ENCODE measurements at regions not wholly inside any gene's neighbourhood (a gene's known extent, or its start where the extent isn't known, plus 50 kb on each side); places are given as distances from the start of the nearest gene placed in this dataset.

DNA sequence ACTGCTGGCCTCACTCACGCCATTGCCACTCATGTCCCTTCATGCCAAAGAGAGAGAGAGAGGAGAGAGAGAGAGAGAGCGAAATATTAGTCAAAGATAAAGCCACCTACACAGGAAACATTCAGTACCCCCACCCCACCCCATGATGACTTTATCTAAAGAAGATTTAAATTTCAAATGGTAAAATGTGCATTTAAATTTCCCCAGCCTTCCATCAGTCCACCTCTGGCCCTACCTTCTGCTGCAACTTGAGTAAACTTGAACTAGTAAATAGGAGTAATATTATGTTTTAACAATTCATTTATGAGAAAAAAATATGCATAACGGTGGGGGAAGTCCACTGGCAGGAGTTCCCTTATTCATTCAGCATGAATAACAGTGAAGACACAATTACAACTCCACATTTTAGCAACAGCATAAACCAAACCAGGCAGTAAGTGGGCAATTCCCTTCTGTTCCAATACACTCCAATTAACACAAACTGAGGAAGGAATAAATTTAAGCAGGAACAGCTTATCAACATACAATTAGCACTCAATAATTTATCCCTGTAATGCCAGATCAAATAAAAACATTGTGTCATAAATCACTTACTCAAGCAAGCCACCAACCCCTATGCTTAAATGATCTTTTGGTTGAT lies 264.2 kb downstream of the LNPK start:
- DNase-seq (no peak), ATAC-seq (ENCODE audit: low read depth in 2 of 2) (no peak)
- no peak overlapping the region for H3K4me3 Mint-ChIP-seq
- Histone ChIP-seq H3K4me1 (ENCODE audit: control insufficient read depth, insufficient read depth, low read length, poor library complexity, severe bottlenecking) (no peaks in the 10 kb centered on the region), H3K9me3 (ENCODE audit: control insufficient read depth in 2 of 2, low read length in 2 of 2) (no peaks in the 10 kb centered on the region), H3K27me3 (ENCODE audit: control insufficient read depth, insufficient read depth, low read length) (peaks cover 2% of the 10 kb centered on the region), H3K4me3 (ENCODE audit: low read depth, low read length) (no peak overlapping the region), H3K36me3 (ENCODE audit: control insufficient read depth, insufficient read depth, low read length) (no peaks in the 10 kb centered on the region), H3K27ac (ENCODE audit: insufficient read depth, low read length, poor library complexity, severe bottlenecking) (no peak overlapping the region)
- H3K9me3 Mint-ChIP-seq = peaks cover 0 to 4% (median 0%) of the 10 kb centered on the region in 7 donors
- peaks cover 4% of the 10 kb centered on the region for H3K27me3 Mint-ChIP-seq
- H3K27ac Mint-ChIP-seq = no peak overlapping the region
- H3K36me3 Mint-ChIP-seq = no peaks in the 10 kb centered on the region
- H3K4me1 Mint-ChIP-seq = no peaks in the 10 kb centered on the region

DNA sequence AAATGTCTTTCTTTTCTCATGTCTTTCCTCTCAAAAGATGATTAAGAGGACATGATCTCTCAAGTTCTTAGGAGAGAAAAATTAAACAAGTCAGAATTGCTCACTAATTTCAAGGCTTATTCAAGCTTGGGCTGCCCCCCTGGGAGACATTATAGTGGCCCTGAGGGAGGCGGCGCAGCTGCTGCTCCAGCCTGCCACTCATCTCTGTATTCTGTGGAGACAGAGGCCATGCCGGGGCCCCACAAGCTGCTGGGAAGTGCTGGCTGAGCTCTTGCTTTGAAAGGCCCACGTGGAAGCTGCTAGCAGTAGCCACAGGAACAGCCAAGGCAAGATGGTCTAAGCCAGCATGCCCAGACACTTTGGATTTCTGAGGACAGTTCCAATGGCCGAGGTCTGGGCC lies 267.4 kb downstream of the LNPK start:
- H3K27ac ChIP-seq (ENCODE audit: insufficient read depth, low read length, poor library complexity, severe bottlenecking) = no peak overlapping the region
- no peak overlapping the region for H3K4me3 ChIP-seq (ENCODE audit: low read depth, low read length)
- H3K27me3 ChIP-seq (ENCODE audit: control insufficient read depth, insufficient read depth, low read length) = peaks cover 2% of the 10 kb centered on the region
- H3K9me3 ChIP-seq (ENCODE audit: control insufficient read depth in 2 of 2, low read length in 2 of 2) = no peaks in the 10 kb centered on the region
- no peaks in the 10 kb centered on the region for H3K36me3 Mint-ChIP-seq
- no peaks in the 10 kb centered on the region for H3K4me1 Mint-ChIP-seq
- H3K27me3 Mint-ChIP-seq = peaks cover 4% of the 10 kb centered on the region
- no peaks in the 10 kb centered on the region for H3K4me1 ChIP-seq (ENCODE audit: control insufficient read depth, insufficient read depth, low read length, poor library complexity, severe bottlenecking)
- peaks cover 0 to 4% (median 0%) of the 10 kb centered on the region in 7 donors for H3K9me3 Mint-ChIP-seq
- ATAC-seq (ENCODE audit: low read depth in 2 of 2) (no peak), DNase-seq (no peak)
- H3K4me3 Mint-ChIP-seq = no peak overlapping the region
- no peaks in the 10 kb centered on the region for H3K36me3 ChIP-seq (ENCODE audit: control insufficient read depth, insufficient read depth, low read length)
- no peak overlapping the region for H3K27ac Mint-ChIP-seq

DNA sequence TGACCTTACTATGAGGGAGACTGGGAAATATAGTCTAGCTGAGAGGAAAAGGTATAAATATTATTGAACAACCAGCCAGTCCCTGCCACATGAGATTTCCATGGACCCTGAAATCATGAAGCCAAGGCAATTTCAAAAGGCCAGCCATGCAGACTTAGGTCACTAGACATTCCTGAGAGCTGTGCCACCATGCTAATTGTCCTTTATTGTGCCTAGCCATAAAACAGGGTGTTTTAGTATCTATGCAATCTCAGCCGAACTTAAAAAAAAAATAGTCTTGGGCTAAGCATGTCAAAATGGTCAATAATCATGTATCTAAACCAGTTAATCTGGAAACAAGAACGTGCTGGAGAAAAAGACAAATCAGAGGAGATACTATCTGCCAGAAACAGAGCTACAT lies 269.5 kb downstream of the LNPK start:
- H3K36me3 Mint-ChIP-seq = no peaks in the 10 kb centered on the region
- no peak overlapping the region for H3K4me3 Mint-ChIP-seq
- Histone ChIP-seq H3K4me1 (ENCODE audit: control insufficient read depth, insufficient read depth, low read length, poor library complexity, severe bottlenecking) (no peaks in the 10 kb centered on the region), H3K4me3 (ENCODE audit: low read depth, low read length) (no peak overlapping the region), H3K27me3 (ENCODE audit: control insufficient read depth, insufficient read depth, low read length) (no peaks in the 10 kb centered on the region), H3K27ac (ENCODE audit: insufficient read depth, low read length, poor library complexity, severe bottlenecking) (no peak overlapping the region), H3K9me3 (ENCODE audit: control insufficient read depth in 2 of 2, low read length in 2 of 2) (no peaks in the 10 kb centered on the region), H3K36me3 (ENCODE audit: control insufficient read depth, insufficient read depth, low read length) (no peaks in the 10 kb centered on the region)
- no peak for ATAC-seq (ENCODE audit: low read depth in 2 of 2)
- H3K9me3 Mint-ChIP-seq = peaks cover 0 to 6% (median 0%) of the 10 kb centered on the region in 7 donors
- H3K27me3 Mint-ChIP-seq = no peaks in the 10 kb centered on the region
- no peak overlapping the region for H3K27ac Mint-ChIP-seq
- no peak for DNase-seq
- H3K4me1 Mint-ChIP-seq = no peaks in the 10 kb centered on the region

DNA sequence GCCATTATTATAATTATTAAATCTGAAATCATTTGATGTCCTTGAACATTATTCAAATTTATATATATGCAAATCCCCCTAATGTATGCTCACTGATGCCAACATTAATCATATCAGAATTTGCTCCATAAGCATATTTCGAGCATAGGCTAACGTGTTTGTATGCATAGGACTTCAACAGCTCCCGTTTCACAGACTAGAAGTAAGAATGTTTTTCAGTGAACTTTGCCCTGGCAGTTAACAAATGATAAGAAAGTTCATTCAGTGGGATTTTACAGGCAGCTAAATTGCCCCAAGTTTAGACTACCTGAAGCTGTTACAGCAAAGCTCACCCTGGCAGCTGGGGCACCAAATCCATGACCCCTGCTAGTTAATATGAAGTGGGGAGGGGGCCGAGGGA lies 272.0 kb downstream of the LNPK start:
- Histone ChIP-seq H3K4me1 (ENCODE audit: control insufficient read depth, insufficient read depth, low read length, poor library complexity, severe bottlenecking) (no peaks in the 10 kb centered on the region), H3K27ac (ENCODE audit: insufficient read depth, low read length, poor library complexity, severe bottlenecking) (no peak overlapping the region), H3K9me3 (ENCODE audit: control insufficient read depth in 2 of 2, low read length in 2 of 2) (no peaks in the 10 kb centered on the region), H3K27me3 (ENCODE audit: control insufficient read depth, insufficient read depth, low read length) (no peaks in the 10 kb centered on the region), H3K36me3 (ENCODE audit: control insufficient read depth, insufficient read depth, low read length) (no peaks in the 10 kb centered on the region), H3K4me3 (ENCODE audit: low read depth, low read length) (no peak overlapping the region)
- ATAC-seq (ENCODE audit: low read depth in 2 of 2) = no peak
- Mint-ChIP-seq H3K27me3 (no peaks in the 10 kb centered on the region), H3K36me3 (no peaks in the 10 kb centered on the region), H3K9me3 (peaks cover 0 to 5% (median 0%) of the 10 kb centered on the region in 7 donors), H3K4me3 (no peak overlapping the region), H3K27ac (no peak overlapping the region), H3K4me1 (no peaks in the 10 kb centered on the region)
- DNase-seq = no peak

DNA sequence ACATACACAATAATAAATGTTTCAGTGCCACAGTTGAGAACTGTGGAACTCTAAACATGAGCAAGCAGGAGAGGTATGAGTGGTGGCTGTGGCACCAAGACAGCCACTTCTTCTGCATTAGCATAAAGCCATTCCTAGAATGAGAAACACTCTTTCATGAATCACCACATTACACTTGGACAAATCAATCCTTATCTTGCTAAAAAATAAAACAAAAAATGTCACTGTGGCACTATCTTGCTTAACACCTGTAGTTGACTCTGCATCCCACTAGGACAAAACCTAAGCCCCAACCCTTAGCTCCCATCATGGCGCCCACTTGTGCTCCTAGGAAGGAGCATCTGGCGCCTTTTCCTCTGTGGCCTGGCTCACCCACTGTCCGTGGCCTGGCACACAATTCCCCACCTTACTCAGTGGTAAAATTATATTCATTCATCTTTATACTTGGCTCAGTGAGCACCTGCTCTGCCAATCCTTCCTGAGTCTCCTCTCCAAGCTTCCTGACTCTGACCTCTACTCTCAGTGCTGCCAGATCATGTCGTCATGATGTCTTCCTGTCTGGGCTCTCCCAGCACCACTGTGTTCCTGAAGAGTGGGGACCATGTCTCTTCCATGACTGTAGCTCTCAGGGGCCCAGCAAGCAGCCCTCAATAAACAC lies 272.9 kb downstream of the LNPK start:
- H3K4me1 Mint-ChIP-seq = no peaks in the 10 kb centered on the region
- peaks cover 0 to 7% (median 2%) of the 10 kb centered on the region in 7 donors for H3K9me3 Mint-ChIP-seq
- H3K36me3 ChIP-seq (ENCODE audit: control insufficient read depth, insufficient read depth, low read length) = no peaks in the 10 kb centered on the region
- H3K27me3 ChIP-seq (ENCODE audit: control insufficient read depth, insufficient read depth, low read length) = no peaks in the 10 kb centered on the region
- no peak overlapping the region for H3K4me3 ChIP-seq (ENCODE audit: low read depth, low read length)
- no peak for ATAC-seq (ENCODE audit: low read depth in 2 of 2)
- DNase-seq = no peak
- H3K27me3 Mint-ChIP-seq = no peaks in the 10 kb centered on the region
- no peak overlapping the region for H3K27ac Mint-ChIP-seq
- H3K9me3 ChIP-seq (ENCODE audit: control insufficient read depth in 2 of 2, low read length in 2 of 2) = no peaks in the 10 kb centered on the region
- H3K27ac ChIP-seq (ENCODE audit: insufficient read depth, low read length, poor library complexity, severe bottlenecking) = no peak overlapping the region
- no peaks in the 10 kb centered on the region for H3K36me3 Mint-ChIP-seq
- H3K4me1 ChIP-seq (ENCODE audit: control insufficient read depth, insufficient read depth, low read length, poor library complexity, severe bottlenecking) = no peaks in the 10 kb centered on the region
- no peak overlapping the region for H3K4me3 Mint-ChIP-seq

DNA sequence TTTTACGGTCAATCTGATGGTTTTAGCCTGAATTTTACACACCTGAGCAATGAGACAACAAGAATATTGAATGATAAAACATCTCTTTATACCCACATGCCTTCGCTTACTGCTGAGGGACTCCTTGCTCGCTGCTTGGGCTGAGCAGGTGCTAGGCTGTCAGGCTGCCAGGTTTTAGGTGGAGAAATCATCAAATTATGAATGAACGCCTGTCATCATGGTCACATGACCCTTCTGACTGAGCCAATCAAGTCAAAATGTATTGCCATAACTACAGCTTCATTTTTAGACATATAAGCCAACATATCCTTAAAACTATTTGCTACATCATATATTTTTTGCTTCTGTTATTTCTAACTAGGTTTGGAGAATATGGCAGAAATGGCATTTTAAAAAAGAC lies 274.0 kb downstream of the LNPK start:
- ATAC-seq (ENCODE audit: low read depth in 2 of 2) (no peak), DNase-seq (no peak)
- H3K27me3 ChIP-seq (ENCODE audit: control insufficient read depth, insufficient read depth, low read length) = no peaks in the 10 kb centered on the region
- Mint-ChIP-seq H3K4me1 (no peaks in the 10 kb centered on the region), H3K9me3 (peaks cover 0 to 8% (median 2%) of the 10 kb centered on the region in 7 donors), H3K27me3 (no peaks in the 10 kb centered on the region), H3K4me3 (no peak overlapping the region), H3K27ac (no peak overlapping the region), H3K36me3 (no peaks in the 10 kb centered on the region)
- no peaks in the 10 kb centered on the region for H3K36me3 ChIP-seq (ENCODE audit: control insufficient read depth, insufficient read depth, low read length)
- no peaks in the 10 kb centered on the region for H3K4me1 ChIP-seq (ENCODE audit: control insufficient read depth, insufficient read depth, low read length, poor library complexity, severe bottlenecking)
- no peak overlapping the region for H3K27ac ChIP-seq (ENCODE audit: insufficient read depth, low read length, poor library complexity, severe bottlenecking)
- H3K9me3 ChIP-seq (ENCODE audit: control insufficient read depth in 2 of 2, low read length in 2 of 2) = no peaks in the 10 kb centered on the region
- no peak overlapping the region for H3K4me3 ChIP-seq (ENCODE audit: low read depth, low read length)

DNA sequence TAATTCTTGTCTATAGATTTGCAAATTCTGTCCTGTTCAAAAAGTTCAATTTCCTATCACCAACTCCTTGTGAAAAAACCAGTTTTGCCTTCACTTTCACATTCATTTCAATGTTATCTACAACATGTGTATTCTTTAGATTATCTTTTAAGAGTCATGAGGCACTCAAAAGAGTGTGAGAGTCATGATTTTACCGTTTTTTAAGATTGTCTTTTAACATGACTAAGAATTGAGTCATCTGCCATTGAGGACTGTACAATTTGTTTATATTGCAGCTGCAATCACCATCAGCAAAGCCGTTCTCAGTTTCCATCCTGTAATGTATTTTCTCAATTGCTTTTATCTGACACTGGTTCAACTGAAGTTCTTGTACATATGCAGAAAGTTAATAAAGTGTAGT lies 275.8 kb downstream of the LNPK start:
- no peak overlapping the region for H3K4me3 ChIP-seq (ENCODE audit: low read depth, low read length)
- Mint-ChIP-seq H3K27ac (no peak overlapping the region), H3K36me3 (no peaks in the 10 kb centered on the region), H3K9me3 (peaks cover 0 to 10% (median 4%) of the 10 kb centered on the region in 7 donors), H3K4me3 (no peak overlapping the region), H3K27me3 (no peaks in the 10 kb centered on the region), H3K4me1 (no peaks in the 10 kb centered on the region)
- no peak for ATAC-seq (ENCODE audit: low read depth in 2 of 2)
- no peak for DNase-seq
- no peaks in the 10 kb centered on the region for H3K27me3 ChIP-seq (ENCODE audit: control insufficient read depth, insufficient read depth, low read length)
- H3K9me3 ChIP-seq (ENCODE audit: control insufficient read depth in 2 of 2, low read length in 2 of 2) = no peaks in the 10 kb centered on the region
- H3K27ac ChIP-seq (ENCODE audit: insufficient read depth, low read length, poor library complexity, severe bottlenecking) = no peak overlapping the region
- no peaks in the 10 kb centered on the region for H3K36me3 ChIP-seq (ENCODE audit: control insufficient read depth, insufficient read depth, low read length)
- H3K4me1 ChIP-seq (ENCODE audit: control insufficient read depth, insufficient read depth, low read length, poor library complexity, severe bottlenecking) = no peaks in the 10 kb centered on the region

DNA sequence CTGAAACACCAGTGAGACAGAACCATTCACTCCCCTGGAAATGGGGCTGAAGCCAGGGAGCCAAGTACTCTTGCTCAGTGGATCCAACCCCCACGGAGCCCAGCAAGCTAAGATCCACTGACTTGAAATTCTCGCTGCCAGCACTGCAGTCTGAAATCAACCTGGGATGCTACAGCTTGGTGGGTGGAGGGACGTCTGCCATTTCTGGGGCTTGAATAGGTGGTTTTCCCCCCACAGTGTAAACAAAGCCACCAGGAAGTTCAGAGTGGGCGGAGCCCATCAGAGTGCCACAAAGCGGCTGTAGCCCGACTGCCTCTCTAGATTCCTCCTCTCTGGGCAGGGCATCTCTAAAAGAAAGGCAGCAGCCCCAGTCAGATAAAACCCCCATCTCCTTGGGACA lies 292.8 kb downstream of the LNPK start:
- no peaks in the 10 kb centered on the region for H3K4me1 ChIP-seq (ENCODE audit: control insufficient read depth, insufficient read depth, low read length, poor library complexity, severe bottlenecking)
- H3K27ac Mint-ChIP-seq = no peak overlapping the region
- H3K4me3 Mint-ChIP-seq = no peak overlapping the region
- no peak overlapping the region for H3K4me3 ChIP-seq (ENCODE audit: low read depth, low read length)
- no peaks in the 10 kb centered on the region for H3K9me3 ChIP-seq (ENCODE audit: control insufficient read depth in 2 of 2, low read length in 2 of 2)
- H3K27ac ChIP-seq (ENCODE audit: insufficient read depth, low read length, poor library complexity, severe bottlenecking) = no peak overlapping the region
- H3K27me3 ChIP-seq (ENCODE audit: control insufficient read depth, insufficient read depth, low read length) = no peaks in the 10 kb centered on the region
- no peaks in the 10 kb centered on the region for H3K36me3 Mint-ChIP-seq
- ATAC-seq (ENCODE audit: low read depth in 2 of 2) = no peak
- H3K9me3 Mint-ChIP-seq = peaks cover 0 to 13% (median 2%) of the 10 kb centered on the region in 7 donors
- H3K4me1 Mint-ChIP-seq = no peaks in the 10 kb centered on the region
- peaks cover 4% of the 10 kb centered on the region for H3K27me3 Mint-ChIP-seq
- DNase-seq = no peak
- no peaks in the 10 kb centered on the region for H3K36me3 ChIP-seq (ENCODE audit: control insufficient read depth, insufficient read depth, low read length)

Data from CD4-positive, CD25-positive, alpha-beta regulatory T cell (primary cell).